PFSK-1 (cell line): ENCODE measurements at regions not wholly inside any gene's neighbourhood (a gene's known extent, or its start where the extent isn't known, plus 50 kb on each side); places are given as distances from the start of the nearest gene placed in this dataset.

Experiments
- FOXP2 ChIP-seq: optimal IDR thresholded peaks from 2 replicates; pipeline ENCODE3; 2011; ENCODE audit warnings: borderline replicate concordance, control low read depth, inconsistent platforms; ENCODE audit not compliant: insufficient read depth; ENCODE audit errors: extremely low read length, extremely low read depth
- POLR2AphosphoS5 ChIP-seq: IDR thresholded peaks from 2 replicates; pipeline ENCODE4 v1.6.1; 2012; ENCODE audit warnings: low read depth, mild to moderate bottlenecking, control low read depth, low read length, moderate library complexity
- SIN3A ChIP-seq: IDR thresholded peaks from 2 replicates; pipeline ENCODE4 v1.6.1; 2012; ENCODE audit warnings: mild to moderate bottlenecking, low read length, moderate library complexity, borderline replicate concordance; ENCODE audit not compliant: insufficient read depth
- TAF1 ChIP-seq: IDR thresholded peaks from 2 replicates; pipeline ENCODE4 v1.6.1; 2012; ENCODE audit warnings: low read length, control low read depth, borderline replicate concordance; ENCODE audit not compliant: insufficient read depth
- TF ChIP-seq, protein P1 (sequence below), 2 experiments: IDR thresholded peaks; 2 replicates each; pipeline versions ENCODE4 v1.6.1 to v1.8.0; 2011 to 2012; ENCODE audit warnings: low read depth in 2 of 2, low read length in 2 of 2, control low read depth in 1 of 2, inconsistent platforms in 1 of 2, mild to moderate bottlenecking in 1 of 2, moderate library complexity in 1 of 2; ENCODE audit not compliant: insufficient read depth in 1 of 2

DNA sequence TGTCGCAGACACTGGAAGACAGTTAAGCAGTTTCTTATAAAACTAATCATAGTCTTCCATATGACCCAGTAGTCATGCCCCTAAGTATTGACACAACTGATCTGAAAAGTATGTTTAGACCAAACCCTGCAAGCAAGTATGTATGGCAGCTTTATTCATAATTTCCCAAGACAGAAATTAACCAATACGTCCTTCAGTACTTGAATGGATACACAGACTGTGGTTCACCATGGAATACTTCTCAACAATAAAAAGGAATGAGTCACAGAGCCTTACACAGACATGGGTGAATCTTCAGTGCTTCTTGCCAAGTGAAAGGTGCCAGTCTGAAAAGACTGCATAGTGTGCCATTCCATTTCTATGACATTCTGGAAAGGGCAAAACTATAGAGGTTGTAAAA lies 50.2 kb upstream of the AKR1E2 start:
- TF ChIP-seq, protein P1, sequence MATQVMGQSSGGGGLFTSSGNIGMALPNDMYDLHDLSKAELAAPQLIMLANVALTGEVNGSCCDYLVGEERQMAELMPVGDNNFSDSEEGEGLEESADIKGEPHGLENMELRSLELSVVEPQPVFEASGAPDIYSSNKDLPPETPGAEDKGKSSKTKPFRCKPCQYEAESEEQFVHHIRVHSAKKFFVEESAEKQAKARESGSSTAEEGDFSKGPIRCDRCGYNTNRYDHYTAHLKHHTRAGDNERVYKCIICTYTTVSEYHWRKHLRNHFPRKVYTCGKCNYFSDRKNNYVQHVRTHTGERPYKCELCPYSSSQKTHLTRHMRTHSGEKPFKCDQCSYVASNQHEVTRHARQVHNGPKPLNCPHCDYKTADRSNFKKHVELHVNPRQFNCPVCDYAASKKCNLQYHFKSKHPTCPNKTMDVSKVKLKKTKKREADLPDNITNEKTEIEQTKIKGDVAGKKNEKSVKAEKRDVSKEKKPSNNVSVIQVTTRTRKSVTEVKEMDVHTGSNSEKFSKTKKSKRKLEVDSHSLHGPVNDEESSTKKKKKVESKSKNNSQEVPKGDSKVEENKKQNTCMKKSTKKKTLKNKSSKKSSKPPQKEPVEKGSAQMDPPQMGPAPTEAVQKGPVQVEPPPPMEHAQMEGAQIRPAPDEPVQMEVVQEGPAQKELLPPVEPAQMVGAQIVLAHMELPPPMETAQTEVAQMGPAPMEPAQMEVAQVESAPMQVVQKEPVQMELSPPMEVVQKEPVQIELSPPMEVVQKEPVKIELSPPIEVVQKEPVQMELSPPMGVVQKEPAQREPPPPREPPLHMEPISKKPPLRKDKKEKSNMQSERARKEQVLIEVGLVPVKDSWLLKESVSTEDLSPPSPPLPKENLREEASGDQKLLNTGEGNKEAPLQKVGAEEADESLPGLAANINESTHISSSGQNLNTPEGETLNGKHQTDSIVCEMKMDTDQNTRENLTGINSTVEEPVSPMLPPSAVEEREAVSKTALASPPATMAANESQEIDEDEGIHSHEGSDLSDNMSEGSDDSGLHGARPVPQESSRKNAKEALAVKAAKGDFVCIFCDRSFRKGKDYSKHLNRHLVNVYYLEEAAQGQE (IDR thresholded peaks at IDR 0.05; ENCODE audit: insufficient read depth in 1 of 2, low read depth in 2 of 2, low read length in 2 of 2): no peak
- TF ChIP-seq POLR2AphosphoS5 (no peak), SIN3A (no peak), FOXP2 (no peak), TAF1 (no peak)
